GM19467 (cell line): ENCODE measurements at regions not wholly inside any gene's neighbourhood (a gene's known extent, or its start where the extent isn't known, plus 50 kb on each side); places are given as distances from the start of the nearest gene placed in this dataset.

Source experiments
- ATAC-seq: cut with Tn5 transposase; IDR thresholded peaks from one replicate; pipeline ENCODE4 v1.9.1; 2021; ENCODE audit warnings: mild to moderate bottlenecking, moderate library complexity; ENCODE audit not compliant: unreplicated experiment

DNA sequence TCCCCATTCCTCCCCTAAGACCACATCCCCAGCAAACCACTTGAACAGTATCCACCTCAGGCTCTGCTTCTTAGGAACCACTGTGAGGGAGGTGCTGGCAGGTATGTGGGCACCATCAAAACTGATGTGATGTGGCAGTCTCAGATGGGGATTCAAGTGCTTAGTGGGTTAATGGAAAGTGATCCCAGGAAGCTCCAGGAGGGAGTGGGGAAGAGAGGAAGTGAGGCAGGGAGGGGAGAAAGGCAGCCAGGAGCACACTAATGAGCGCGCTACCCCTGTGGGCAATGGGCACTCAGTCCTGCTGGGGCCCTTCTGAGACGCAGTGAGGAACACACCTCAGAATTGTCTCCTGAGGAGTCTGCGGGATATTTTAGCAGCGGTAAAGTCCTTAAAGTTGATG lies 263.1 kb upstream of the MOCS1 start:
- ATAC-seq: no peak

DNA sequence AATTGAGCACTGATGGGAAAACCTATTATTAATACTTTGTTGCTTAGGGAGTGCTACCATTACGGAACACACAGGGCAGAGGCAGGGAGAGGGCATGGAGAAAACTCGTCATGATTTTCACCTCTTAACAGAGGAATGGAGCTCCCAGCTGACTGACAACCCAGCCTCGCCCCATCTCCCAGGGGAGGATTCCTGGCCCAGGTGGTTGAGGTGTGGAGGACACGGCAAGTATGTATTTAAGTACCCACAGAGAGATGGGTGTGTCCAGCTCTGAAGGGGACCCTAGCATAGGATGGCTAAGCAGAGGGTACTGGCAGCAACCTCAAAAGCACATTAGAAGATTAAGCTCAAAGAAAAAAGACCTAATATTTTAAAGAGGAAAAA lies 261.9 kb upstream of the MOCS1 start:
- ATAC-seq: no peak

DNA sequence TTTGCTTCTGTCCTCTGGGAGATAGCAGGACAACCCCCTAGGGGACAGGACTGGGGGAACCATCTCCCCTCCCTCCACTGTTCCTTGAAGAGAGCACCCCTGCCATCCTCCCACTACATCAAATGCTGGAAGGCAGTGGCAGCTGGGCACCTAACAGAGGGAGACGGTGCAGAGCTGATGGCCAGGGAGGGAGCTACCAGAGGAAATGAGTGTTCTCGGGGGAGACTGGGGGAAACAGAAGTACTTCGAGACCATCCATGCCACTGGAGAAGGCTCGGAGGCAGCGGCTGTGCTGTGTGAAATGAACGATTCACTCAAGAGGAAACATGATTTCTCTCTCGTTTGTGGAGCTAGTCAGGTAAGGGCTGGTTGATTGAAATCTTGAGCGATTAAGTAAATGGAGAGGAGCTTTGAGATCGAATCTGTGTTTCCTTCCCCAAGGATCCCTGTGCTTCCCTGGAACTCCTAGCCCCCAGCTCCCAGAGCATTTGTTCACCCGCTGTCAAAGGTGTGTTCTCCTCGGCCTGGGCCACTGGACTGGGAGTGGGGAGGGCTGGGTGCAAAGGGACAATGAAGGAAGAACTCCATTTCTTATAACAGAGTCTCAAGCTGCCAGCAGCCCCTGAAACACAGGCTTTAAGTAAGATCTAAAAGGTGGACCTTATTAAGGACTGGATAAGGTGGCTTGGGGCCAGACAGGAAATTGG lies 261.3 kb upstream of the MOCS1 start:
- ATAC-seq: no peak

DNA sequence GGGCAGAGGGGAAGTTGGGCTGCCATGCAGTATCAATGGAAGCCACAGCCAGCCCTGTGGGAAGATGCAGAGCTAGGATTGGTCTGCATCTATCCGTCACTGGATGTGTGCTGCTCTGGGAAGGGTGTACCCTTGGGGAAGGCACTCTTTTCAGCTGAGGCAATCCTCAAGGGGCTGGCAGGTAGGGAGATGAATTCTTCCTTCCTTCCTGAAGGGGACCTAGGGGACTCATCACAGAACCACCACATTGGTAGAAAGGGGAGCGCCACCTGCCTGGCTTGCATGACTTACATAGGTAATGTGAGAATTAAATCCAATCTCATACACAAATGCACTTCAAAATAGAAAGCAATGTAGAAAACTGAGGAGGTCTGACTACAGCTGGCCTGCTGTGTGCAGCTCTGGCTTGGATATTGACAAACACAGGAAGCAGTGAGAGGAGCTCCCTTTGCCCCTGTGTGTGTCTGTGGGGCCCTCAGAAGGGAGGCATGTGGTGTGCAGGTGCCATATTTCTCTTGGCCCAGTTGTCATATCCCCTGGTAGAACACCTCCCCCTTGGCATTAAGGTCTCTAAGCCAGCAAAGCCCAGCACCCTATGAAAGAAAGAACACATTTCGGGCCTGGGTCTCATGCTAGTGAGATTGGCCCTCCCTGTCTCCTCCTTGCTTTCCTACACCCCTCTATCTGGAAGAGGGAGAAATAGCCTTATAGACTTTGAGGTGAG lies 260.3 kb upstream of the MOCS1 start:
- ATAC-seq: no peak

DNA sequence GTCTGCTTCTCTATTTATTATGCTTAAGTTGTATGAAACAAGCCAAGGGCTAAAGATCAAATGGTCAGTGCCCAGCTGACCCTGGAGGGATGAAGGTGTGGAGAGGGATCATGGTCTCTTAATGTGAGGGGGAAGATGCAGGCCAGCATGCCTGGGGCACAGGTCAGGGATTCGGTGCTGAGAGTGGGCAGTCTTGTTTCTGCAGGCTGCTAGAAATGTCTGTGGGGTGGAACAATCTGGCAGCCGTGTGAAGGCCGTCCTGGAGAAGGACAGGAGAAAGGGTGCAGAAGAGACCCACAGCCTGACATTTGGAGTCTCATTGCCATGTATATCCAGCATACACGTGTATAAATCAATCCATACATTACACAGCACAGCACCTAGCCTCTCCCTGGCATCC lies 258.3 kb upstream of the MOCS1 start:
- no peak for ATAC-seq

DNA sequence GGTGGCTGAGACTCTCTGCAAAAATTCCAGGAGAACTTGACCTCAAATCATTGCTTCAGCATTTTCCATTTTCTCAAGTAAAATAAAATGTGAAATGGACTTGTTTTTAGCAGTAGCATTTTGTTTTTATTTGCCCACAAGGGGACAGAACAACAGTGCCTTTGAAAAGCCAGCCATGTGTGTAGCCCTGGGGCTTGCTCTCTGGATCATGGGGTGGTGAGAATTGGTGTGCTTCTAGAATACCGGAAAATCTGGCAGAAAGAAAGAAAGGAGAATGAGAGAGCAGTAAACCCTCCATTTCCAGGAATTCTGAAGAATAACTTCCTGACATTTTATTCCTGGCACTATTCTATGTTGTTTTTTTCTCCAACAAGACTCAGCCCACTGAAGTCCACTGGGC lies 254.7 kb upstream of the MOCS1 start:
- ATAC-seq: no peak

DNA sequence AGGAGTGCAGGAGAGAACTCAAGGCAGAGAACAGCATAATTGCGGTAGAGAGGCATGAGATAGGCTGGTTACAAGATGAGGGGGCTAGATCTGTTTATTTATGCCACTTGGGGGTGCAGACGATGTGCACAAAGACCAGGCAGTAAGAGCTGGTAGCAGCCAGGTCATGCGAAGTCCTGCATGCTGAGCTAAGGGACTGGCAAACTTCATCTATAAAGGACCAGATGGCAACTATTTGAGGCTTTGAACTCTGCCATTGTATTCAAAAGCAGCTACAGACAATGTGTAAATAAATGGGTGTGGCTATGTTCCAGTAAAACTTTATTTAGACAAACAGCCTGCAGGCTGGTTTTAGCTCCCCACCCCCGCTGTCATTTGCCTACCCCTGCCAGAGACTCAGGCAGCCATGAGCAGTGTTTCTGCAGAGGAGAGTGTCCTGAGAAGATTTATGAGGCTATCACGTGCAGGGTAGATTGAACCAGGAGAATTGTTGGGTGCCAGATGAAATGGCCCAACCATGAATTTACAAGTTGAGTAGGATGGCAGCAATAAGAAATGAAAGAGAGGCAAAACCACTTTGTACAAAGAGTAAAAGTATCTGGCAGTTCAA lies 253.4 kb upstream of the MOCS1 start:
- no peak for ATAC-seq

DNA sequence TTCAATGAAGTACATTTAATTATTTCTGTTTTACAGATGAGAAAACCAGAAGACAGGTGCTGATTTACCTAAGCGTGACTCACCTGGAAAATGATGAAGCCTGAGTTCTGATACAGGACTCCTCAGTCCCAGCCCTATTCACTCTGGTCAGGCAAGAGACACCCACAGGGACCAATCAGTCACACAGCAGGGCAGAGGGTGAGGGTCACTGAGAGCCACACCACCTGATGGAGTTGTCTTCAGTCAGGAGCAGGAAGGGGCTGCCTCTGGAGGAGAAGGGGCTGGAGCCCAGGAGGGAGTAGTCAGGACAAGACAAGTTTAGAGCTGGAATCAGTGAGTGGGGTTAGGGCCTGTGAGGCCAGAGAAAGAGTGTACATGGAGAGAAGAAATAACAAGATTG lies 251.2 kb upstream of the MOCS1 start:
- no peak for ATAC-seq

DNA sequence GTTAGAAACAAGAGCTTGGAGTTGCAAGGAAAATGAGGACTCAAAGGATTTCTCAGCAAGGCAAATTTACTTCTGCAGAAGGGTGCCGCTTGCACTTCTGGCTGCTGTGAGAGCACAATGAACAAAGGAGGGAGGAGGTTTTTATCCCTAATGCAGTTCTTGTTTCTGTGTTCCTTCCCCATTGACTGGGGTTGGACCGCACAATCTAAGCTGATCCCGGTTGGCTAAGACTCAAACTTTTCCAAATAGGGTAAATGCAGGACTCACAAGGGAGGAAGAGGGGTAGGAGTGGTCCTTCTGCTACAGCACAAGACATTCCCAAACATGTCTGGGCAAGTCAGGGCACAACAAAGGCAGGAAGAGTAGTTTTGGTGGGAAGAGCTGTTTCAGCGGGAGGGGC lies 249.6 kb upstream of the MOCS1 start:
- no peak for ATAC-seq

DNA sequence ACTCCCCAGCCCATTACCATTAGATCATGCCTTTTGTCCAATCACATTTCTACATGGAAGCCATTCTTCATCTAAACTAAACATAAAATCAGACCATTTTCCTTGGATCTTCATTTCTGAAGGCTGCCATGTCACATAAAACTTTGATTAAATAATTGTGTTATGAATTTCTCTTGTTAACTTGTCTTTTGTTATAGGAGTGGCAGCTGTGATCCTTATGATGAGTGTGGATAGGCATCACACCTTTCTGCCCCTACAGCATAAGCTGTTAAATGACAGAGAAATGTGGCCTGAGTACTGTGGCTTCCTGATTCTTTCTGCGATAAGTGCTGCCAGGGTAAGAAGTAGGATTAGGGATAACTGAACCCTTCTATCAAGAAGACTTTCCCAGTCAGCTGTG lies 247.1 kb upstream of the MOCS1 start:
- no peak for ATAC-seq

DNA sequence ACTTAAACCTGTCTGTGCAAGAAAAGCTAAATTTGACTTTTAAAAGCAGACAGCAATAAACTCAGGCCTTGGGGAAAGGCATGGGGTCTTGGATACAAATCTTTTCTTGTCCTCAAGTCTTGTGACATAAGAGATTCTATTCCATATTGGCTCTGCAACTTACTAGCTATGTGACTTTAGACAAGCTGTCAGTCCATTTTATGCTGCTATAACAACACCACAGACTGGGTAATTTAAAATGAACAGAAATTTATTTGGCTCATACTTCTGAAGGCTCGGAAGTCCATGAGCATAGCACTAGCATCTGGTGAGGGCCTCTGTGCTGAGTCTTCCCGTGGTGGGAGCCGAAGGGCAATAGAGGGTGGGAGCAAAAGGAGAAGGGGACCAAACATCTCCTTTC lies 246.0 kb upstream of the MOCS1 start:
- ATAC-seq: no peak

DNA sequence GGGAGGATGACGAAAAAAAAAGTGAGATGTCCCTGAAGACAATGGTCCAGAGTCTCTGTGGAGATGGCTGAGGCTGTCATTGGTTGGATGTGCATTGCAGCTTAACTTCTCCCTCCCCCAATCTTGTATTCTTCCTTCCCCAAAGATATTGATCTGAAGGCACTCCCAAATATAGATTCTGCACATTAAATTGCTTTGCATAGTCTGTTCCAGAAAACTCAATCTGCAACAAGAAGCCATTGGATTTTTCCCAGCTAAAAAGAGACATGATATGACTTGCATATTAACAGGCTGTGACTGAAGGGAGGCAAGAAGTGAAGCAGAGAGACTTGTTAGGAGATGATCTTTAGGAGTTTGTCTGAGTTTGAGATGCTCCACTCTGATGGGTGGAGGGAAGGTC lies 245.2 kb upstream of the MOCS1 start:
- ATAC-seq: no peak

DNA sequence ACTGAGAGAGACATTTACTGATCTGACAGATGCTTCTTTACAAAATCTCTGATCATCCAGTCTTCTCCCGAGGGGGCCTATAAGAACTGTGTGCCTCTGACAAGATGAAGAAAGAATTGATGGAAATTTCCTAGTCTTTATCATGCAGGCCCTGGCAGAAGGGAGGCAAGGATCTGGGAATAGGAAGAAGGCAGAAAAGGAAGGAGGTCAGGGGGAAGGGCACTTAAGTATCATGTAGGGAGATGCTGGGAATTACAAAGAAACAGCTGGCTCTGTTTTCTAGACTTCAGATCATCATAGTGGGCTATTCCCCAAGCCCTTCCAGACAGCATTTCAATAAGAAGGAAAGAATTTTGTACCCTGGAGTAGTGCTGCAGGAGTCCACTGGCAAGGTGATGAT lies 243.3 kb upstream of the MOCS1 start:
- ATAC-seq: no peak

DNA sequence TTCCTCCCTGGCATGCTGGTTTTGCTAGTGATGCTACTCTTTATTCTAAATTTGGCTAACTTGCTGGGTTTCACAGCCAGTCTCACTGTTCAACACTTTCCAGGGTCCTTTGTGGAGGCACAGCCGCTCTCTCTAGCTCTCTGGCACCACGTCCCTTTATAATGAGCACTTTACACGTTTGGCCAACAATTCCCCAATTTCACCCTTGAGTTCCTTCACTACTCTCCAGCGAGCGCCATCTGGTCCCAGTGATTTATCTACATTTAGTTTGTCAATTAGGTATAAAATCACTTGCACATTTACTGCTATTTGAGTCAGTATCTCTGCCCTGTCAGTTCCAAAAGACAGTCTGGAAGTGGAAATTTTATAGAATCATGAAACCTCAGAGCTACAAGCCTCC lies 241.9 kb upstream of the MOCS1 start:
- ATAC-seq: no peak

DNA sequence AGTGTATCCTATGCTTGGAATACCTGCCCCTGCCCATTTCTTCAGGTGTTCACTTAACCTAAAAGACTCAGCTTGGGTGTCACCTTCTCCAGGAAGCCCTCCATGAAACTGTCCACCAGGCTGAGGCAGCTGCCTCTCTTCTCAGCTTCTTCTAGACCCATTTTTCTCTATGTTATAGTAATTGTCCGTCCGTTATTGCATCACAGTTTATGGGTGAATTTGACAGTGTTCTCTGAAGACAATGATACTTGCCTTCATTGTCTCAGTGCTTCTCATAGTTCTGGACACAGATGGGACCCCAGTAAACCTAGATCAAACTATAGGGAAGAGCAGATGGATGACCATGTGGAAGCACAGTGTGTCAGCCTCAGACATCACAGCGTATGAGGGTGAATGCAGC lies 238.0 kb upstream of the MOCS1 start:
- ATAC-seq: no peak

DNA sequence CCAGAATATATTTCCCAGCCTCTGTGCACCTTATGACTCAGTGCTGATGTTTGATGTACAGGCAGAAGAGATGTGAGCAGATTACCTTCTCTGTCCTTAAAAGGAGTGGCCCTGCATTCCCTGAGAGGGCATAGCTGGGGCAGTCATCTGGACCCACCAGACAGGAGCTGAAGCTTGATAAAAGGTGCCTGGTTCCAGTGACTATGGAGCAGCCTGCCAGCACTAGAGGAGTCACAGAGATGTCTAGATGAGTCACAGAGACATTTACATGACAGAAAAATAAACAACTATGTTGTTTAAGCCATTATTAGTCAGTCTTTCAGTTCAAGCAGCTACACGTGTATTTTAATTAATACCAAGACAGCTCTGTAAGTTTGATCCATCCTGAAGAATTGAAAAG lies 237.1 kb upstream of the MOCS1 start:
- no peak for ATAC-seq

DNA sequence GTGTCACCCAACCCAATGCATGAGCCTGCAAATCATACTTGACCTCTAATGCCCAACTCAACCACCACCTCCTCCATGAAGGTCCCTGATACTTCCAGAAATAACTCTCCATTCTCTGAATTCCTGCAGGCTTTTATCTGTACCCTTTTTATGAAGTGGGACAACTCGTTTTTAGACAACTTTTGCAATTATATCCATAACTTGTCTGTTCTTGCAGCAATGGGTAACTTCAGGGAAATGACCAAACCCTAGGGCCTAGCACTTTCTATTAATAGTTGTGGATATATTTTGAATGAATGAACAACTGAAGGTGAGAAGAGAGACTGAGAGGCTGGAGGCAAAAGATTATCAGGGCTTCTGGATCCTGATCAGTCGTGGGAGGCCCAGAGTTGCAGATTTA lies 236.6 kb upstream of the MOCS1 start:
- no peak for ATAC-seq

DNA sequence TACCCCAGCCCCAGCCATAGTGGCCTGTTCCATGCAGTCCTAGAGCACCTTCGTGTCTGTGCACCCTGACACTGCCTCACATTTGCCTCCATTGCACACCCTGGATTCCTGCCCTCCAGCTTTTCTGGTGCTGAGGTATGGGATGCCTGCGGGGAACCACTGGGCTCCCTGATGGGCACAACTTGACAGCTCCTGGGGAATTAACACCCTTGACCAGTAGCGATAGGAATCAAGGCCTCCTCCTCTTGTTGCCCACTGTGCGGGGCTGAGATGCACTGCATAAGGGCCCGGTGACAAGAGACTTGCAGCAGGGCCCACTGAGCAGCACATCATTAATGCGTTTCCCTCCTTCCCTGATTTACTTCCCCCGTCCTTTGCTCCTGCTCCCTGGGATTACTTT lies 235.6 kb upstream of the MOCS1 start:
- ATAC-seq: no peak

DNA sequence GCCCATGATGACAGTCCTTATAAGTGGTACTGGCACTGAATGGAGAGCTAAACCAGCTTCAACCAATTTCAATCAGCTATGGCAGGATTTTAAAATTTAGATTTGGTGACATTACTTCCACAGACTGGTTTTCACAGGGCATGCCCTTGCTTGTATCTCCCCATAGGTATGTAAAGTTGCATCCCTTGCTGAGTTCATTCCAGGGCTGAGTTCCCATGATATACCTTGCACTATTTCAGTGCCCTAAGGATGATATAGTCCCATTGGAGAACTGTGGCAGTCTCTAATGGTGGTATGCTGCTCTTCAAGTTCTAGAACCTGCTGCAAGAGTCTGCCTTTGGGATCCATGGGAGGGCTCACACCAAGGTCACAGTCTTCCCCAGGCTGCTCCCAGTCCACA lies 232.7 kb upstream of the MOCS1 start:
- ATAC-seq: no peak

DNA sequence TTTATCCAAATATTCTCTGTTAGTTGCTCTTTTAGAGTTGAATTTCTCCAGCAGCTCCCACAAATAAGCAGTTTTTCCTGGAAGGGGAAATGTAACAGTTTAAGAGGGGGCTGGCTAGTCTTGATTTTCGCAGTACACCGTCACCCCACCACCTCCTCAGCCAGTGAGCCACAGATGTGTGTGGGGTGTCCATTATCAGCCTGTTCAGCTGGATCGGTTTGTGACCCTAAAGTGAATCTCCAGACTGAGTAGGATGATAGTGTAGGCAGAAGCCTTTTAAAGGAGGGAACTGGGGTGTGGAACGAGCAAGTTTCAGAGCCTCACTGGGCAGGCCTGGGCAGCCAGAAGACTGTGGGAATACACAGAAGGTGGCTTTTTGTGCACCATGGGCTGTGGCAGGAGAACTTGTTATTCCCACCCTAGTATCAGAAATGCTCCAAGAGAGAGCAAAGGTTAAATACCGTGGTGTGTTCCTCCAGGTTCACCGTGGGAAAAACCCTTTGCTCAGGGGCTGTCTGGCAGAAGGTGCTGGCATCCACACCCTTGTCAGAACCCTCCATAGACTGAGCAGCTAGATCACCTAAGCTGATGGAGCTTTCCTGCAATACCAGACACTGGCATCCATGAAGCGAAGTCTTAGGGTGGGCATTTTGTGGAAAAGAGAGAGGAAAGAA lies 230.9 kb upstream of the MOCS1 start:
- ATAC-seq: no peak

DNA sequence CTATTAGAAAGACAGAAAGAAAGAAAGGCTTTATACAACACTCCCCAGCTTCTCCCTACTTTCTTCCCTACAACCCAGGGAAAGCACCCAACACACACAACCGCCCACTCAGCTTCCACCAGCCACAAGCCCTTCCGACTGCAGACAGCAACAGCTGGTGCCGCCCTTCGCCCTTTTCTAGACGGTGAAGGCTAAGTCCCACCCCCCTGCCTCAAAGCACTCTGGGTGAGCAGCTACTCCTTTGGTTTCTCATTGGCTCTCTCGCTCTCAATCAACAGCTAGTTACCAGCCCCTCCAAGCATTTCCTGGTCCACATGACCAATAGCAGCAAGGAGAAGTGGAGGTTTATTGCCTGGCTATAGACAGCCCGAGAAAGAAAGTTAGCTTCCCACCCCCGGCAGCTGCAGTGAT lies 230.1 kb upstream of the MOCS1 start:
- ATAC-seq: no peak

DNA sequence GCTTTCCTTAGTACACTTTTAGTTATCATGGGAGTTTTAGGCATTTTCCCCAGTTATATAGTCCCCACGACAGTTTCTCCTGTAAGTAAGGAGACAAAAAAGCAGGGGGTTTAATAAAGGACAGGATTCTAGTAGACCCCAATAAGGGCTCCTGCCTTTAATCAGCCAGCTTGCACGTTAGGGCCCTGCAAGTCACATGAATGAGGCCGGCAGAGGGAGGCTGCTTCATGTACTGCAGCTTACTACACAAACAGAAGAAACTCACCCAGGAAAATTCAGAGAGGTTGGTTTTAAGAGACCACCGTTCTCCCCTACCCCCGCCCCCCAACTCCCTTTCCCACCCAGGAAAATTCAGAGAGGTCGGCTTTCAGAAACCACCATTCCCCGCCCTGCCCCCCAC lies 229.7 kb upstream of the MOCS1 start:
- ATAC-seq: no peak
